ENCODE measurements at regions not wholly inside any gene's neighbourhood (a gene's known extent, or its start where the extent isn't known, plus 50 kb on each side); places are given as distances from the start of the nearest gene placed in this dataset.
A peak's percentile ranks its signal among the peaks of the same experiment; 100 is the strongest.

DNA sequence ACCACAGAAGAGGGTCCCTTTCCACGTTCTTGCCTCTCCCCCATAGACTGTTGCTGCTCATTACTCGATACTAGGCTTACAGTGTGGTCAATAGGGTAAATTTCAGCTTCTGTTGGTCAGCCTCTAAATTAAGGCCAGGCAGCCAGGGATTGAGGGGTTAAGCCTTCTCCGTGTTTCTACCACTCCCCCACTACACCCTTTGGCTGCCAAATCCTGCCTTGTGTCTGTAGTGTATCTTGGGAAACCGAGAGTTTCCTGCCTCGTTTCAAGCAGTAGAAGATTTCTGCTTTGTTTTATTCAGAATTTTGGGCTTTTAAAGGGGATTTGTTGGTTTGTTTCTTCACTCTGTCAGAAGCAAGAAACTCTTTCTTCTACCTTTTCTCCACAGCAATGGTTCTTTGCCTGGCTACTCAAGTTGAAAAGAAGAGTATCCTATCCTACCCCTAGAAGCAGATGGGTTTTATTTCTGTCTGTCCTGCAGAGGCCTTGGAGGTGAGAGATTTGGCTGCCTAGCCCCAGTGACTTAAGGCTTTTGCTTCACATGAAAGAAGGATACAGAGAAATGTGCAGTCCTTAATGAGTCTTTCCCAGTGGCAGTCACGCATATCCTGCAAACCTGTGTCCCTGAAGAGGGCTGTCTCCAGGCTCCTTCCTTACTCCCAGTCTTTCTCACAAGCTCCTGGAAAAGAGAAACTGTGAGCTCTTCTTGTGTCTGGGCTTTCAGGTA is 261.5 kb upstream of the TANK start:
- DNase-seq (ENCODE audit: low read depth), result no peak
- no peak overlapping the region for H3K4me3 ChIP-seq (ENCODE audit: low read length)
- TF ChIP-seq, protein P1, sequence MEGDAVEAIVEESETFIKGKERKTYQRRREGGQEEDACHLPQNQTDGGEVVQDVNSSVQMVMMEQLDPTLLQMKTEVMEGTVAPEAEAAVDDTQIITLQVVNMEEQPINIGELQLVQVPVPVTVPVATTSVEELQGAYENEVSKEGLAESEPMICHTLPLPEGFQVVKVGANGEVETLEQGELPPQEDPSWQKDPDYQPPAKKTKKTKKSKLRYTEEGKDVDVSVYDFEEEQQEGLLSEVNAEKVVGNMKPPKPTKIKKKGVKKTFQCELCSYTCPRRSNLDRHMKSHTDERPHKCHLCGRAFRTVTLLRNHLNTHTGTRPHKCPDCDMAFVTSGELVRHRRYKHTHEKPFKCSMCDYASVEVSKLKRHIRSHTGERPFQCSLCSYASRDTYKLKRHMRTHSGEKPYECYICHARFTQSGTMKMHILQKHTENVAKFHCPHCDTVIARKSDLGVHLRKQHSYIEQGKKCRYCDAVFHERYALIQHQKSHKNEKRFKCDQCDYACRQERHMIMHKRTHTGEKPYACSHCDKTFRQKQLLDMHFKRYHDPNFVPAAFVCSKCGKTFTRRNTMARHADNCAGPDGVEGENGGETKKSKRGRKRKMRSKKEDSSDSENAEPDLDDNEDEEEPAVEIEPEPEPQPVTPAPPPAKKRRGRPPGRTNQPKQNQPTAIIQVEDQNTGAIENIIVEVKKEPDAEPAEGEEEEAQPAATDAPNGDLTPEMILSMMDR (conservative IDR thresholded peaks at IDR 0.05; ENCODE audit: low read length), result no peak

DNA sequence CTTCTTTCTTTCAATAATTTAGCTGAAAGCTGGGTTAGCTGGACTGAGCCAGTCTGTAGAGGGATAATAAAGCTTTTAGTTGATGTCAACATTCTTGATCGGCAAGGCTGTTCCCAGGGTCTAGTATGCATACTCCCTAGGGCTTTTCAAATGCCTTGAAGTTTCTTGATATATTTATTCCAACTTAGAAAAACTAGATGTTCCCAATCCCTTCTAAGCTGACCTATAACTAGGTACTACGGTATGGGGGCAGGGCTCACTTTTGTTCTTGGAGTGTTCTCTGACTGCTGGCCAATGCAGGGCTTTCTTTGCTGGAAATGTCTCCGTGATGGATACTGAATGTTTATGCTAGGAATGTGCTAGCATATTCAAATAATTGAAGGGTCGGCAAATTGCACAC is 258.6 kb upstream of the TANK start:
- TF ChIP-seq, protein P1 (conservative IDR thresholded peaks at IDR 0.05; ENCODE audit: low read length), result no peak
- DNase-seq (ENCODE audit: low read depth), result no peak
- H3K4me3 ChIP-seq (ENCODE audit: low read length), result no peak overlapping the region

DNA sequence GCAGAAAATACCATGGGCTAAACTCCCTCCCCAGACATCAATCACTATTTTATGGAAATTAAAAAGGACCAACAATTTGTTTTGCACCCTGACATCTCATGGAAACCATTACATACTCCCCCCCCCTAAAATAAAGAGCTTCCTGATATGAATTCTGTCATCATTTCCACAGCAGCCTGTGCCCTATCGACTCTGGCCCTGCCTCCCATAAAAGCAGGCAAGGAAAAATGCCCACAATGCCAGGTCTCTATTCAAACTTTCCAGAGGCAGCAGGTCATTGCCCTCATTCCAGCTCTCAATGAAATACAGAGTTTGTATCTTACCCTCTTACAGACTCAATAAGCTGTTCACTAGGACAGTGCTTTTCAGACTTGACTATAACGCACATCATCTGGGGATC is 254.4 kb upstream of the TANK start:
- no peak for DNase-seq (ENCODE audit: low read depth)

DNA sequence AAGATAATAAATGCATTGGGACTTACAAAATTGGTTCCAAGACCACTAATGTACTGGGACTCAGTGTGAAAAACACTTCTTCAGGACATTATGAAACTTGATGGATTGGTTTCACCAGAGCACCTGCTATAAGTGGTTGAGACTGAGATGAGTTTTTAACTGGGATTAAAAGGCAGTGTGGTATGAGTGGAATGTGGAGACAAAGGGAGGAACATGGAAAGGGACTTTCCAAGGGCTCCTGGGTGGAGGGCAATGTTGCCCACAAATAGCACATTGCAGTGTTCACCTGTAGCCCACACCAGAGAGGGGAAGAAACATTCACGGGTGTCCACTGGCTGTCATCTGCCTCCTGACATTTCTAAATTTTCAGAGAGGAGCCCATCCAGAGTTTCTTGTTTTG is 253.3 kb upstream of the TANK start:
- TF ChIP-seq, protein P1 (conservative IDR thresholded peaks at IDR 0.05; ENCODE audit: low read length), result no peak
- peak; percentile 20 for DNase-seq (ENCODE audit: low read depth)
- H3K4me3 ChIP-seq (ENCODE audit: low read length), result no peak overlapping the region

More for the DNA sequence above, 254.4 kb upstream of the TANK start:
- no peak overlapping the region for H3K4me3 ChIP-seq (ENCODE audit: low read length)
- TF ChIP-seq, protein P1 (conservative IDR thresholded peaks at IDR 0.05; ENCODE audit: low read length), result no peak

DNA sequence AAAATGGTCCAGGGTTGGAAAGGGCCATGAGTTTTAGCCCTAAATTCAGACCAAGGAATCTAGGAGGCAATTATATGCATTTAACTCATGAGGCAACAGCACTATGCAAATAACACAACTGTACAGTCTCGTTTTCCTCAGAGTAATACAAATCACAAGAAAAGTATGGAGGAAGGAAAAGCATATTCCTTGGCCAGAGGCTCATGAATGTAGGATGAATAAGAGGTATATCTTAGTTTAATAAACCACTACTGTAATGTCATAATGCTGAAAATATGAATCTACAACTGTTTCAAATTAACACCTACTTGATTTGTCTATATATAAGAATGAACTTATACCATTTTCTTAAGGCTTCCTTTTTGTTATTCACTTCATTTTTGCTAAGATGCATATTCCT is 252.5 kb upstream of the TANK start:
- no peak overlapping the region for H3K4me3 ChIP-seq (ENCODE audit: low read length)
- TF ChIP-seq, protein P1 (conservative IDR thresholded peaks at IDR 0.05; ENCODE audit: low read length), result no peak
- no peak for DNase-seq (ENCODE audit: low read depth)

DNA sequence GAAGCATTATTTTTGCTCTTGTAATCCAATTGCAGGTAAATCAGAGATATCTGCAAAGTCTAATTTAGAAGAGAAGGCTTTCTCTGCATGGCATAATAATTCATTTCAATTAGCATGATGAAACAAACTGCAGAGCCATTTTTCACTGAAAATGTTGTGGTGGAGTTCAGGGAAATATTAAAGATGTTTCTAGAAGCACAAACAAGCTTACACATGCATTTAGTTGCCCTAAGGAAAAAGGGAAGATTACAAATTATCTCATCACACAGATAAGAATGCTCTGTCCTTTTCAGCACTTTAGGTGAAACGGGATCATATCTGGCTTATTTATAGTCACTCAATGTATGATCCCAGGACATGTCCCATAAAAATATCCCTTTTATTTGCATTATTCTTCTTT is 252.1 kb upstream of the TANK start:
- TF ChIP-seq, protein P1 (conservative IDR thresholded peaks at IDR 0.05; ENCODE audit: low read length), result no peak
- H3K4me3 ChIP-seq (ENCODE audit: low read length), result no peak overlapping the region
- no peak for DNase-seq (ENCODE audit: low read depth)

DNA sequence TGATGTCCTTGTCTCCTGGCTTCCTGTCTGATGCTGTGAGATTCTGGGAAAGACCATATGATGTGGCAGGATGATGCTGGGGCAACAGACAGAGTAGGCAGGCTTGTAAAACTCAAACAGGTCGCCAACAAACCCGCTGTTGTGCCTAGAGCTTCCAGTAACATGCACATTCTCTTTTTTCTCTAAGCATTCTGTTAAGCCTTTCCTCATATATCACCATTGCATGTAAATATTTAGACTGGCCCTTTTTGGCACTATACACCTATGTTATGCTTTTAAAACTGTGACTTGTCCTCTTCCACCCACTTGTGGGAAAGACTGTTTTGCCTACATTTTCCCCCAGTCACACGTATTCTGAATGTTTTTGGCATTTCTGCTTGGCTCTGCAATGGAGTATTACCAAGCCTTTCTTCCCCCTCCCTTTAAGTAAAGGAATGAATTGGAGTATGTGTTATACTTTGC is 250.4 kb upstream of the TANK start:
- peak; percentile 86 for DNase-seq (ENCODE audit: low read depth)
- TF ChIP-seq, protein P1 (conservative IDR thresholded peaks at IDR 0.05; ENCODE audit: low read length), result peak; percentile 36
- H3K4me3 ChIP-seq (ENCODE audit: low read length), result no peak overlapping the region
